Suprapubic skin (tissue), 3 donors: ENCODE measurements at regions not wholly inside any gene's neighbourhood (a gene's known extent, or its start where the extent isn't known, plus 50 kb on each side); places are given as distances from the start of the nearest gene placed in this dataset.

Experiments used
- EP300 ChIP-seq: sonication (generic); formaldehyde crosslinking; IDR thresholded peaks from one replicate; pipeline ENCODE4 v1.6.1; 2017; ENCODE audit warnings: antibody characterized with exemption
- POLR2A ChIP-seq, 2 donors: fragments of 450-650 bp; IDR thresholded peaks; one replicate each; pipeline ENCODE4 v1.6.1; 2017; ENCODE audit warnings: antibody characterized with exemption in 2 of 2, mild to moderate bottlenecking in 2 of 2, moderate library complexity in 2 of 2
- TF ChIP-seq, protein P1 (sequence below), 2 donors: fragments of 200-600 bp in 1 of 2; fragments of 450-650 bp in 1 of 2; sonication (generic) in 1 of 2; IDR thresholded peaks; one replicate each; pipeline ENCODE4 v1.5.1; 2016 to 2019; ENCODE audit warnings: antibody characterized with exemption in 2 of 2, mild to moderate bottlenecking in 1 of 2, moderate library complexity in 1 of 2

DNA sequence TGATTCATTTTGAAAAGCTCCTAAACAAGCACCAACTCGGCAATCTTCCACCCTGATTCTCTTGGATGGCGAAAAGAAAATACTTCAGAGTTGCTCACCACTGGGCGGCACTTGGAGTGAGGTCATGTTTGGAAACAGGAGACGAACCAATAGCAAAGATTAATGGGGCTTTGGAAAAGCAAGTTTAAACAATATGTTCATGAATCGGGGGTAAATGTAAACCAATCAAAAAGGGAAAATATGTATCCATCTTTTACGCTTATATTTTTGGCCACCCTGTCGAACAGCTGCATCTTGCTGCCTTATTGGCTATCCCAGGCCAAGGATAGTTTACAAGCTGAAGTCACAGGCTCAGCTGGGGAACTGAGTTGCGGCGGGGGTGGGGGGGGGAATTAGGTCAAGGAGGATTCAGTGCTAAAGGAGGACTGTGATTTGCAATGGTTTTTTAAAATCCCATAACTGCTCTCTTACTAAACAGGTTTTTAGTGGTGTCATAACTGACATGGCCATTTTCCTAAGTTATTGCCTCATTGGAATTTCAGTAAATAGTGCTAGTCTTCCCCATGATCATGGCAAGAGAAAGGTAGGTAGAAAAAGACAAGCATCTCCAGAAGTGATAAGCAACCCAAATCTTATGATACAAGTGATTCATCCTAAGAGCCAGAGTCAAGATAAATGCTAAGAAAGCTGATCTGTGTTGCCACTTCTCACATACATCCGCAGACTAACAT lies 210.6 kb downstream of the PHLDA1 start:
- TF ChIP-seq EP300 (no peak), POLR2A (IDR thresholded peaks at IDR 0.05) (no peak)
- TF ChIP-seq, protein P1, sequence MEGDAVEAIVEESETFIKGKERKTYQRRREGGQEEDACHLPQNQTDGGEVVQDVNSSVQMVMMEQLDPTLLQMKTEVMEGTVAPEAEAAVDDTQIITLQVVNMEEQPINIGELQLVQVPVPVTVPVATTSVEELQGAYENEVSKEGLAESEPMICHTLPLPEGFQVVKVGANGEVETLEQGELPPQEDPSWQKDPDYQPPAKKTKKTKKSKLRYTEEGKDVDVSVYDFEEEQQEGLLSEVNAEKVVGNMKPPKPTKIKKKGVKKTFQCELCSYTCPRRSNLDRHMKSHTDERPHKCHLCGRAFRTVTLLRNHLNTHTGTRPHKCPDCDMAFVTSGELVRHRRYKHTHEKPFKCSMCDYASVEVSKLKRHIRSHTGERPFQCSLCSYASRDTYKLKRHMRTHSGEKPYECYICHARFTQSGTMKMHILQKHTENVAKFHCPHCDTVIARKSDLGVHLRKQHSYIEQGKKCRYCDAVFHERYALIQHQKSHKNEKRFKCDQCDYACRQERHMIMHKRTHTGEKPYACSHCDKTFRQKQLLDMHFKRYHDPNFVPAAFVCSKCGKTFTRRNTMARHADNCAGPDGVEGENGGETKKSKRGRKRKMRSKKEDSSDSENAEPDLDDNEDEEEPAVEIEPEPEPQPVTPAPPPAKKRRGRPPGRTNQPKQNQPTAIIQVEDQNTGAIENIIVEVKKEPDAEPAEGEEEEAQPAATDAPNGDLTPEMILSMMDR (IDR thresholded peaks at IDR 0.05) = peak in 1 of 2 donors; percentile 6
